Calu3 (cell line): ENCODE measurements at regions not wholly inside any gene's neighbourhood (a gene's known extent, or its start where the extent isn't known, plus 50 kb on each side); places are given as distances from the start of the nearest gene placed in this dataset.

ENCODE experiments used
- BruUV-seq: library from RNA; stranded (reverse); fragments of 400-500 nt; replicated peaks from 2 replicates; lab custom pipeline; 2021; lab: Mats Ljungman, UMichigan
- CTCF ChIA-PET: fragments of 300-600 bp; sonication (Branson Sonifier 250); formaldehyde crosslinking; loops from one replicate; lab custom pipeline; 2022; ENCODE audit warnings: antibody characterized with exemption; lab: Charles Lee
- DNase-seq: peaks from one replicate; pipeline ENCODE4 v3.0.0; 2022
- H3K27ac Mint-ChIP-seq: one replicate; pipeline ENCODE4 v1.8.0; 2022; ENCODE audit warnings: mixed read lengths; ENCODE audit not compliant: unreplicated experiment
- H3K27me3 Mint-ChIP-seq: one replicate; pipeline ENCODE4 v1.8.0; 2022; ENCODE audit warnings: mixed read lengths; ENCODE audit not compliant: unreplicated experiment
- H3K36me3 Mint-ChIP-seq: one replicate; pipeline ENCODE4 v1.8.0; 2022; ENCODE audit warnings: mild to moderate bottlenecking, moderate library complexity, mixed read lengths; ENCODE audit not compliant: insufficient read depth, unreplicated experiment
- H3K4me1 Mint-ChIP-seq: one replicate; pipeline ENCODE4 v1.8.0; 2022; ENCODE audit warnings: mild to moderate bottlenecking, low read depth, mixed read lengths; ENCODE audit not compliant: unreplicated experiment
- H3K4me3 Mint-ChIP-seq: one replicate; pipeline ENCODE4 v1.8.0; 2022; ENCODE audit warnings: mild to moderate bottlenecking, low read depth, moderate library complexity, mixed read lengths; ENCODE audit not compliant: unreplicated experiment
- H3K9me3 Mint-ChIP-seq: one replicate; pipeline ENCODE4 v1.8.0; 2022; ENCODE audit warnings: low read depth, mixed read lengths; ENCODE audit not compliant: unreplicated experiment
- intact Hi-C: fragments of 100-400 bp; cut with micrococcal nuclease; formaldehyde crosslinking; loops from one replicate; pipeline ENCODE4 v1.10.0; 2022; ENCODE audit not compliant: unreplicated experiment
- TF ChIP-seq, protein P1 (sequence below): fragments of 200-600 bp; IDR thresholded peaks from one replicate; pipeline ENCODE4 v1.8.0; 2022; ENCODE audit warnings: antibody characterized with exemption; ENCODE audit not compliant: unreplicated experiment

DNA sequence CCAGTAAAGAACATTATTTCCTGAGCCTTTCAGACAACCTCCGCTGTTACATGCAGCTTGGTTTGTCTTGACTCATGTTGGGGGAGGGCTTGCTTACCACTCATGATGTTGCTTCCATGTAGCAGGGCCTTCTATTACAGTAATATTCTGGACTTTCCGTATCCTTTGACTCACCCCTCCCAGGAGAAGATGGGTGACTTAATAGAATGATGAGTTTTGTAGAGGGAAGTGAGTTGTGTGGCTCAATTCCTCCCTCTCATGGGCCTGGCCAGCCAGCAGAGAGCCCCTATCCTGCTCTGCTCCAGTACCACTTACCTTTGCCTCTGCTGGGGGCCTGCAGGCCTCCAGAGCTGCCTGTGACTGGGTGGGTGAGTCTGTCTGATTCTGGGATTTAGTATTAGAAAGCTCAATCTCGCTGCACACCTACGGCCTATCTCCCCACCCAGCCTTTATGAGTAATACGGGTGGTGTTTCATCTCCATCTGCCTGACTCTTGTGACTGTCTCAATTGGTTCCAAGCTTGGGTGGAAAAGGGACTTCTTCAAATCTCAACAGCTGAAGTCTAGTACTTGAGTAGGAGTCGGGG lies 52.6 kb upstream of the KLF9 start:
- CTCF ChIA-PET = no interaction called here
- intact Hi-C loops = no loop called here
- H3K27ac Mint-ChIP-seq = no peak overlapping the region
- H3K4me1 Mint-ChIP-seq = peaks cover 27% of the 10 kb centered on the region
- no peaks in the 10 kb centered on the region for H3K27me3 Mint-ChIP-seq
- DNase-seq = no peak
- BruUV-seq = no TSS peak
- TF ChIP-seq, protein P1, sequence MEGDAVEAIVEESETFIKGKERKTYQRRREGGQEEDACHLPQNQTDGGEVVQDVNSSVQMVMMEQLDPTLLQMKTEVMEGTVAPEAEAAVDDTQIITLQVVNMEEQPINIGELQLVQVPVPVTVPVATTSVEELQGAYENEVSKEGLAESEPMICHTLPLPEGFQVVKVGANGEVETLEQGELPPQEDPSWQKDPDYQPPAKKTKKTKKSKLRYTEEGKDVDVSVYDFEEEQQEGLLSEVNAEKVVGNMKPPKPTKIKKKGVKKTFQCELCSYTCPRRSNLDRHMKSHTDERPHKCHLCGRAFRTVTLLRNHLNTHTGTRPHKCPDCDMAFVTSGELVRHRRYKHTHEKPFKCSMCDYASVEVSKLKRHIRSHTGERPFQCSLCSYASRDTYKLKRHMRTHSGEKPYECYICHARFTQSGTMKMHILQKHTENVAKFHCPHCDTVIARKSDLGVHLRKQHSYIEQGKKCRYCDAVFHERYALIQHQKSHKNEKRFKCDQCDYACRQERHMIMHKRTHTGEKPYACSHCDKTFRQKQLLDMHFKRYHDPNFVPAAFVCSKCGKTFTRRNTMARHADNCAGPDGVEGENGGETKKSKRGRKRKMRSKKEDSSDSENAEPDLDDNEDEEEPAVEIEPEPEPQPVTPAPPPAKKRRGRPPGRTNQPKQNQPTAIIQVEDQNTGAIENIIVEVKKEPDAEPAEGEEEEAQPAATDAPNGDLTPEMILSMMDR = no peak
- H3K9me3 Mint-ChIP-seq = no peaks in the 10 kb centered on the region
- no peaks in the 10 kb centered on the region for H3K36me3 Mint-ChIP-seq
- no peak overlapping the region for H3K4me3 Mint-ChIP-seq

GRCh38 chr9:70465904-70466303 lies 51.4 kb upstream of the KLF9 start:
- intact Hi-C loops = no loop called here
- Mint-ChIP-seq H3K36me3 (no peaks in the 10 kb centered on the region), H3K9me3 (no peaks in the 10 kb centered on the region), H3K27ac (no peak overlapping the region), H3K4me1 (peaks cover 18% of the 10 kb centered on the region), H3K27me3 (no peaks in the 10 kb centered on the region), H3K4me3 (no peak overlapping the region)
- CTCF ChIA-PET = interaction anchor here (0.6 kb wide), 1 partner anchor 108 kb away, joined by 6 read pairs; no protein-coding TSS in a partner anchor
- no peak for DNase-seq
- BruUV-seq = no TSS peak
- TF ChIP-seq, protein P1 = no peak

GRCh38 chr9:70465398-70465797 lies 50.9 kb upstream of the KLF9 start:
- CTCF ChIA-PET = no interaction called here
- Mint-ChIP-seq H3K9me3 (no peaks in the 10 kb centered on the region), H3K4me1 (peaks cover 12% of the 10 kb centered on the region), H3K27ac (no peak overlapping the region), H3K4me3 (no peak overlapping the region), H3K27me3 (no peaks in the 10 kb centered on the region), H3K36me3 (no peaks in the 10 kb centered on the region)
- TF ChIP-seq, protein P1 = no peak
- intact Hi-C loops = no loop called here
- BruUV-seq = no TSS peak
- DNase-seq = no peak
